ENCODE measurements at regions not wholly inside any gene's neighbourhood (a gene's known extent, or its start where the extent isn't known, plus 50 kb on each side); places are given as distances from the start of the nearest gene placed in this dataset.

GRCh38 chr5:156025656-156026055 is 301.3 kb upstream of the SGCD start:
- TF ChIP-seq CTCF (conservative IDR thresholded peaks at IDR 0.05; ENCODE audit: low read length) = no peak
- no peak for TF ChIP-seq EZH2phosphoT487 (IDR thresholded peaks at IDR 0.05; ENCODE audit: borderline replicate concordance, low read depth, low read length)
